K562 (cell line): ENCODE measurements at regions not wholly inside any gene's neighbourhood (a gene's known extent, or its start where the extent isn't known, plus 50 kb on each side); places are given as distances from the start of the nearest gene placed in this dataset.

Experiments
- ATAC-seq: fragments of 200-7000 bp; cut with Tn5 transposase; 3 replicates; pipeline ENCODE4 v1.9.1; 2020; ENCODE audit warnings: moderate library complexity
- BruUV-seq: library from RNA; stranded (reverse); fragments of 400-500 nt; replicated peaks from 2 replicates; lab custom pipeline; 2021; lab: Mats Ljungman, UMichigan
- CTCF ChIA-PET: fragments of 300-600 bp; formaldehyde crosslinking; extraction: SDS; loops from one replicate; lab custom pipeline; 2021; ENCODE audit warnings: low intra/inter-chr PET ratio; lab: Yijun Ruan, JAX
- POLR2A ChIA-PET: fragments of 300-600, 350-650 bp; sonication (Branson Sonifier 250); formaldehyde crosslinking; extraction: SDS; loops from one replicate; lab custom pipeline; 2021; ENCODE audit warnings: antibody characterized with exemption, inconsistent platforms; lab: Yijun Ruan, JAX
- DNase-seq, 4 experiments: peaks; one replicate each; pipeline versions ENCODE4 v3.0.0 to v3.0.0-alpha.2; 2011 to 2018; ENCODE audit warnings: low spot score in 3 of 4, mixed read lengths in 3 of 4; ENCODE audit errors: extremely low read depth in 1 of 4
- FAIRE-seq: peaks from 2 replicates; lab custom pipeline; 2011; peaks lifted over from hg19 to GRCh38; lab: Jason Lieb, UNC
- H2AFZ ChIP-seq: 2 replicates; pipeline ENCODE4 v1.6.0; 2011; ENCODE audit warnings: low read depth, low read length, control low read depth, inconsistent platforms
- H3K27ac ChIP-seq: fragments of 200-600 bp; 3 replicates; pipeline ENCODE4 v1.8.0; 2011; ENCODE audit warnings: low read depth, mild to moderate bottlenecking, control low read depth, inconsistent platforms, low read length, moderate library complexity, mixed read lengths; ENCODE audit errors: extremely low read depth
- H3K27me3 ChIP-seq, 2 experiments: fragments of 300-600 bp in 1 of 2; 2 replicates in 1 of 2; 3 replicates in 1 of 2; pipeline versions ENCODE4 v1.6.0 to v1.8.0; 2011; ENCODE audit warnings: inconsistent platforms in 2 of 2, low read length in 2 of 2, mild to moderate bottlenecking in 1 of 2, mixed read lengths in 1 of 2, moderate library complexity in 1 of 2; ENCODE audit not compliant: control insufficient read depth in 2 of 2, insufficient read depth in 2 of 2
- H3K36me3 ChIP-seq: fragments of 300-600 bp; 3 replicates; pipeline ENCODE4 v1.8.0; 2011; ENCODE audit warnings: mild to moderate bottlenecking, low read length, inconsistent platforms; ENCODE audit not compliant: control insufficient read depth, insufficient read depth
- H3K4me1 ChIP-seq, 2 experiments: fragments of 200-600 bp in 1 of 2; replicated peaks in 1 of 2; 2 replicates in 1 of 2; 3 replicates in 1 of 2; pipeline versions ENCODE4 v1.5.1 to v1.8.0; 2011; ENCODE audit warnings: inconsistent platforms in 2 of 2, low read length in 2 of 2, mild to moderate bottlenecking in 1 of 2, mixed read lengths in 1 of 2, moderate library complexity in 1 of 2; ENCODE audit not compliant: control insufficient read depth in 2 of 2, insufficient read depth in 2 of 2
- H3K4me2 ChIP-seq: 2 replicates; pipeline ENCODE4 v1.6.1; 2011; ENCODE audit warnings: low read length, control low read depth, inconsistent platforms, mixed read lengths; ENCODE audit not compliant: insufficient read depth
- H3K4me3 ChIP-seq: fragments of 200-600 bp; sonication (generic), shearing (Covaris generic); 2 replicates; pipeline ENCODE4 v1.5.1; 2016; ENCODE audit warnings: control low read depth, inconsistent platforms
- H3K79me2 ChIP-seq: fragments of 200-600 bp; 3 replicates; pipeline ENCODE4 v1.8.0; 2011; ENCODE audit warnings: low read length, inconsistent platforms; ENCODE audit not compliant: control insufficient read depth, insufficient read depth
- H3K9ac ChIP-seq, 2 experiments: 2 replicates each; pipeline versions ENCODE4 v1.6.0 to v1.6.1; 2011; ENCODE audit warnings: low read depth in 2 of 2, low read length in 2 of 2, control low read depth in 1 of 2, inconsistent platforms in 1 of 2, mild to moderate bottlenecking in 1 of 2, mixed read lengths in 1 of 2; ENCODE audit not compliant: insufficient read depth in 1 of 2
- H3K9me1 ChIP-seq: one replicate; pipeline ENCODE4 v1.6.0; 2011; ENCODE audit warnings: inconsistent platforms, mild to moderate bottlenecking, low read length, moderate library complexity; ENCODE audit not compliant: control insufficient read depth, insufficient read depth
- H3K9me3 ChIP-seq: replicated peaks from 2 replicates; pipeline ENCODE4 v1.5.1; 2011; ENCODE audit warnings: low read depth, low read length, inconsistent platforms; ENCODE audit not compliant: control insufficient read depth, insufficient read depth
- H4K20me1 ChIP-seq: replicated peaks from 2 replicates; pipeline ENCODE4 v1.6.1; 2011; ENCODE audit warnings: low read length, inconsistent platforms, mixed read lengths; ENCODE audit not compliant: control insufficient read depth, insufficient read depth
- C11orf30 ChIP-seq: fragments of 450-650 bp; IDR thresholded peaks from 2 replicates; pipeline ENCODE4 v1.6.1; 2016; ENCODE audit warnings: low read depth, mild to moderate bottlenecking
- CHAMP1 ChIP-seq: fragments of 450-650 bp; IDR thresholded peaks from 2 replicates; pipeline ENCODE4 v1.6.1; 2016; ENCODE audit warnings: mild to moderate bottlenecking
- MAFG ChIP-seq: fragments of 450-650 bp; conservative IDR thresholded peaks from 2 replicates; pipeline ENCODE4 v1.6.1; 2016; ENCODE audit warnings: missing genetic modification characterization, missing compliant biosample characterization
- MXI1 ChIP-seq: IDR thresholded peaks from 2 replicates; pipeline ENCODE4 v1.6.1; 2011; ENCODE audit warnings: low read depth, mild to moderate bottlenecking, improper control_type of control experiment, low read length
- NELFE ChIP-seq: IDR thresholded peaks from 2 replicates; pipeline ENCODE4 v1.6.1; 2011; ENCODE audit warnings: mild to moderate bottlenecking; ENCODE audit not compliant: insufficient read depth, insufficient read length
- RBM15 ChIP-seq: fragments of 200-400 bp; formaldehyde crosslinking; IDR thresholded peaks from 2 replicates; pipeline ENCODE4 v1.6.1; 2018; ENCODE audit warnings: mild to moderate bottlenecking, low read length, moderate library complexity; ENCODE audit not compliant: insufficient read depth
- ZNF316 ChIP-seq: fragments of 450-650 bp; IDR thresholded peaks from 2 replicates; pipeline ENCODE4 v1.6.1; 2016
- WGBS: fragments of 100-300 bp; shearing (Covaris generic); methylation state at CpG from one replicate; pipeline ENCODE4 v1.1.6; 2016; ENCODE audit warnings: low coverage, mixed read lengths; ENCODE audit not compliant: insufficient coverage; ENCODE audit errors: missing lambda C conversion rate; 5-methylcytosine and 5-hydroxymethylcytosine counted together
- in situ Hi-C: fragments of 300-500 bp; cut with MboI; formaldehyde crosslinking; loops from 4 replicates; pipeline ENCODE4 v1.15.0; 2018; ENCODE audit warnings: inconsistent platforms, mixed read lengths
- intact Hi-C: fragments of 100-400 bp; cut with micrococcal nuclease; formaldehyde crosslinking; loops from 2 replicates; pipeline ENCODE4 v1.14.2; 2022

DNA sequence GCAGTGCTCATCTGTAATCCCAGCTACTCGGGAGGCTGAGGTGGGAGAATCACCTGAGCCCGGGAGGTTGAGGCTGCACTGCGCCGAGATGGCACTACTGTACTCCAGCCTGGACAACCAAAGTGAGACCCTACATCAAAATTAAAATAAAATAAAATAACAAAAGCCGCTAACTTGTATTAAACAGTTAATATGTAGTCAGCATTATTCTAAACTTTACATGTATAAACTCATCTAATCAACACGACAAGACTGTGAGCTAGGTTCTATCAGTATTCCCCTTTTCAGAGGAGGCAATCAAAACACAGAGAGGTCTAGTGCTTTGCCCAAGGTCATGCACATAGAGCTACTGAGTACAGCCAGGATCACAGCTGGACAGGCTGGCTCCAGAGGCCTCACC lies 111.7 kb upstream of the LINGO1 start:
- ChIA-PET POLR2A (interaction anchor here (1.1 kb wide), 1 partner anchor 11 kb away, joined by 3 read pairs; no protein-coding TSS in a partner anchor), CTCF (interaction anchor here (0.6 kb wide), 1 partner anchor 617 kb away, joined by 3 read pairs; no protein-coding TSS in a partner anchor)
- no peak for ATAC-seq
- H2AFZ ChIP-seq = no peak overlapping the region
- FAIRE-seq = no peak
- no peak overlapping the region for H3K27ac ChIP-seq
- no peaks in the 10 kb centered on the region for H3K36me3 ChIP-seq
- BruUV-seq = no TSS peak
- H3K79me2 ChIP-seq = no peaks in the 10 kb centered on the region
- H3K4me2 ChIP-seq = no peak overlapping the region
- no peaks in the 10 kb centered on the region for H3K9me3 ChIP-seq
- no peaks in the 10 kb centered on the region for H4K20me1 ChIP-seq
- in situ Hi-C loops = no loop called here
- peaks cover 16 to 50% of the 10 kb centered on the region in 2 experiments; a peak in 4 of 5 replicates for H3K4me1 ChIP-seq
- H3K27me3 ChIP-seq = no peaks in the 10 kb centered on the region
- intact Hi-C loops = no loop called here
- DNase-seq = no peak
- H3K9me1 ChIP-seq = peaks cover 4% of the 10 kb centered on the region
- TF ChIP-seq MAFG (tag) = peak; percentile 27; the same call in 1 of the 2 replicates
- peak; percentile 80 for TF ChIP-seq ZNF316
- no peak for TF ChIP-seq MXI1
- peak; percentile 67; the same call in 1 of the 2 replicates for TF ChIP-seq C11orf30
- no peak for TF ChIP-seq CHAMP1
- TF ChIP-seq NELFE = no peak
- no peak for TF ChIP-seq RBM15
- H3K9ac ChIP-seq = no peak overlapping the region
- no peak overlapping the region for H3K4me3 ChIP-seq
- WGBS = 43% methylated on average over 6 of the region's 6 CpGs
